Endodermal cell (in vitro differentiated cells): ENCODE measurements at regions not wholly inside any gene's neighbourhood (a gene's known extent, or its start where the extent isn't known, plus 50 kb on each side); places are given as distances from the start of the nearest gene placed in this dataset.

Experiments
- DNase-seq: peaks from one replicate; pipeline ENCODE4 v3.0.0-alpha.2; 2017
- H3K27ac ChIP-seq: 2 replicates; pipeline ENCODE4 v1.5.1; 2013; ENCODE audit warnings: mild to moderate bottlenecking, low read depth, low read length, moderate library complexity
- H3K27me3 ChIP-seq: 2 replicates; pipeline ENCODE4 v1.6.1; 2013; ENCODE audit warnings: mild to moderate bottlenecking, low read length, moderate library complexity; ENCODE audit not compliant: insufficient read depth, control insufficient read depth, poor library complexity, severe bottlenecking
- H3K36me3 ChIP-seq: 2 replicates; pipeline ENCODE4 v1.7.0; 2013; ENCODE audit warnings: mild to moderate bottlenecking, low read length, moderate library complexity; ENCODE audit not compliant: control insufficient read depth, insufficient read depth
- H3K4me1 ChIP-seq: one replicate; pipeline ENCODE4 v1.7.0; 2013; ENCODE audit warnings: low read length; ENCODE audit not compliant: control insufficient read depth, insufficient read depth
- H3K4me3 ChIP-seq: 2 replicates; pipeline ENCODE4 v1.5.1; 2013; ENCODE audit warnings: mild to moderate bottlenecking, low read length, moderate library complexity
- H3K9ac ChIP-seq: 2 replicates; pipeline ENCODE4 v1.6.1; 2013; ENCODE audit warnings: mild to moderate bottlenecking, low read length, moderate library complexity; ENCODE audit not compliant: poor library complexity, severe bottlenecking; ENCODE audit errors: extremely low read depth
- H3K9me3 ChIP-seq: 2 replicates; pipeline ENCODE4 v1.6.1; 2013; ENCODE audit warnings: mild to moderate bottlenecking, low read length, moderate library complexity; ENCODE audit not compliant: control insufficient read depth
- H3K27ac Mint-ChIP-seq: 2 replicates; pipeline ENCODE4 v1.8.0; 2020; ENCODE audit warnings: mixed read lengths
- H3K27me3 Mint-ChIP-seq: 2 replicates; pipeline ENCODE4 v1.8.0; 2021; ENCODE audit warnings: mild to moderate bottlenecking, mixed read lengths; ENCODE audit not compliant: insufficient read depth
- H3K36me3 Mint-ChIP-seq: 2 replicates; pipeline ENCODE4 v1.8.0; 2020; ENCODE audit warnings: low read depth, mixed read lengths
- H3K4me1 Mint-ChIP-seq: 2 replicates; pipeline ENCODE4 v1.8.0; 2020; ENCODE audit warnings: mixed read lengths
- H3K4me3 Mint-ChIP-seq: 2 replicates; pipeline ENCODE4 v1.8.0; 2020; ENCODE audit warnings: mild to moderate bottlenecking, moderate library complexity, mixed read lengths
- H3K9me3 Mint-ChIP-seq: 2 replicates; pipeline ENCODE4 v1.8.0; 2020; ENCODE audit warnings: mild to moderate bottlenecking, mixed read lengths
- WGBS, 2 experiments: methylation state at CpG; one replicate each; pipeline versions ENCODE4 v1.1.5 to v1.1.7; 2013; ENCODE audit warnings: missing lambda C conversion rate in 2 of 2, mixed read lengths in 1 of 2; ENCODE audit not compliant: insufficient coverage in 1 of 2, insufficient read length in 1 of 2; 5-methylcytosine and 5-hydroxymethylcytosine counted together
- TF ChIP-seq, protein P1 (sequence below): fragments of 200-600 bp; sonication (generic); conservative IDR thresholded peaks from 2 replicates; pipeline ENCODE4 v1.5.0; 2021; ENCODE audit warnings: antibody characterized with exemption, mild to moderate bottlenecking

DNA sequence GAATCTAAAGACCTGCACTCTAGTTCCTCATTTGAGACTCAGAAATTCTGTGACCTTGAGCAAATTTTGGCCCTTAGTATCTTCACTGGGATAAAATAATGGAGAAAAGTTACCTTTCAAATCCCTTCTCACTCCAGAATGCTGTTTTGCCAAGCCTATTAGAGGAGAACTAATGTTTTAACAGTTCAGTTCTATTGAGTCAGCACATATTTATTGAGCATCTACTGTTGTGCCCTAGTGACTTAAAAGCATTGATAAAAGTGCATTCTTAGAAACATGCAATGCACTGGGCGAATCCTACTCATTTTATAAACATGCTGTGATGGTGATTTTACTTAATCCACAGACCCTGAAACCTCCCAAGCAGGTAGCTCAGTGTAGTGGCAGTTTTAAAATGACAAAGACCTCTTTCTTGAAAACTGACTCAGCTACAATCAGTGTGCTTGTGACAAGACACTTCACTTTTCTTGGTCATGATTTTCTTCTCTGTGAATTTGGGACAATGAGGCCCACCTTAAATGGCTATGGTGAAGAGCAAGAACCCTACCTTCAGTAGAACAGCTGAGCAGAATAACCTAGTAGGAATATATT is 312.0 kb downstream of the ALDH8A1 start:
- Histone ChIP-seq H3K4me3 (no peak overlapping the region), H3K27me3 (no peaks in the 10 kb centered on the region), H3K36me3 (no peaks in the 10 kb centered on the region), H3K9me3 (no peaks in the 10 kb centered on the region), H3K27ac (no peak overlapping the region), H3K9ac (no peak overlapping the region), H3K4me1 (no peaks in the 10 kb centered on the region)
- Mint-ChIP-seq H3K36me3 (no peaks in the 10 kb centered on the region), H3K27ac (no peak overlapping the region), H3K27me3 (no peaks in the 10 kb centered on the region), H3K9me3 (no peaks in the 10 kb centered on the region), H3K4me3 (no peak overlapping the region), H3K4me1 (no peaks in the 10 kb centered on the region)
- DNase-seq = no peak
- 70 to 80% methylated on average over 1 of the region's 1 CpG for WGBS, 2 experiments
- TF ChIP-seq, protein P1, sequence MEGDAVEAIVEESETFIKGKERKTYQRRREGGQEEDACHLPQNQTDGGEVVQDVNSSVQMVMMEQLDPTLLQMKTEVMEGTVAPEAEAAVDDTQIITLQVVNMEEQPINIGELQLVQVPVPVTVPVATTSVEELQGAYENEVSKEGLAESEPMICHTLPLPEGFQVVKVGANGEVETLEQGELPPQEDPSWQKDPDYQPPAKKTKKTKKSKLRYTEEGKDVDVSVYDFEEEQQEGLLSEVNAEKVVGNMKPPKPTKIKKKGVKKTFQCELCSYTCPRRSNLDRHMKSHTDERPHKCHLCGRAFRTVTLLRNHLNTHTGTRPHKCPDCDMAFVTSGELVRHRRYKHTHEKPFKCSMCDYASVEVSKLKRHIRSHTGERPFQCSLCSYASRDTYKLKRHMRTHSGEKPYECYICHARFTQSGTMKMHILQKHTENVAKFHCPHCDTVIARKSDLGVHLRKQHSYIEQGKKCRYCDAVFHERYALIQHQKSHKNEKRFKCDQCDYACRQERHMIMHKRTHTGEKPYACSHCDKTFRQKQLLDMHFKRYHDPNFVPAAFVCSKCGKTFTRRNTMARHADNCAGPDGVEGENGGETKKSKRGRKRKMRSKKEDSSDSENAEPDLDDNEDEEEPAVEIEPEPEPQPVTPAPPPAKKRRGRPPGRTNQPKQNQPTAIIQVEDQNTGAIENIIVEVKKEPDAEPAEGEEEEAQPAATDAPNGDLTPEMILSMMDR = no peak

DNA sequence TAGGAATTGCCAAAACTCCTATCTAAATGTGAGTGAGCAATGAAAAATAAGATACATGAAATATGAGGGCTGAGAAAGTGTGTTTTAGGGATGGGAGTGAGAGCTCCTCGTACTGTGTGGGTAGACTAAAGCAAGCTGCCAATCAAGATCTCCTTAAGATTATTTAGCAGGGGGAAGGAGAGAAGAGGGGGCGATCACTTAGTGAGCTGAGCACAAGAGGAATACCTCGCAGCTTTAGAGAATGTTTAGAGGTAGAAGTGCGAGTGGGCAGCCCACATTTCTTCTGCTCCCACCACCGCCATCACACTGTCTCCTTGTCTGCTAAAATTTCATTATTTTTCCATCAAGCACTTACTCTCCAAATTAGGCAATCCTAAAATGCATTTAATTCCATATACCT is 312.6 kb downstream of the ALDH8A1 start:
- TF ChIP-seq, protein P1 = no peak
- no peaks in the 10 kb centered on the region for H3K27me3 Mint-ChIP-seq

DNA sequence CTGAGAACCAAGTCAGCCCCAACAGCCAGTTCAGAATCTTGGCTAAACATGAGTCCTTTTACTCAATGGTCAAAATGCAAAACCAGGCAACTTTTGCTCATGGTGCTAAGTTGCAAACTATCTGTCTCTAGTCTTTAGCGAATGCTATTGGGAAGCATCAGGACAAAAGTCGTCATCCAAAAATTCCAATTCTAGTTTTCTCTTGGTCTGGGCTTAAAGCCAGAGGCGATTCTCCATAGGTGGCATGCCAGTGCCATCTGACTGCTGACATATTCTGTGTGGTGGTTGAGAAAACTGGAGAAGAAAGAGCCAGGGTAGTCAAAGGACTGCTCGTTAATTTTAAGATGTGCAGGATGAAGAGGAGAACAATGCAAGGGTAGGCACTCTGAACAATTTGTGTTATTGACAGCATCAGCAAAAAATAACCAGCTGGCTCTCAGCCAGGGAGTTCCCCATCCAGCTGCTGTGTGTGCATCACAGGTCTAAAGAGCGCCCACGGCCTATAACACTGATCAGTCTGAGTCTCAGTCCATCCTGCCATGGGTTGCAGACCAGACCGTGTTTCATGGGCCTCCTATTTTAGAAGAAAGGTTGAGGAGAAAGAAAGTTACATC is 313.6 kb downstream of the ALDH8A1 start:
- 92 to 100% methylated on average over 4 to 7 of the region's 7 CpGs for WGBS, 2 experiments
- DNase-seq = no peak
- Mint-ChIP-seq H3K27ac (no peak overlapping the region), H3K4me1 (no peaks in the 10 kb centered on the region), H3K4me3 (no peak overlapping the region), H3K9me3 (no peaks in the 10 kb centered on the region), H3K27me3 (no peaks in the 10 kb centered on the region), H3K36me3 (no peaks in the 10 kb centered on the region)
- no peaks in the 10 kb centered on the region for H3K9me3 ChIP-seq
- H3K4me3 ChIP-seq = no peak overlapping the region
- H3K9ac ChIP-seq = no peak overlapping the region
- H3K36me3 ChIP-seq = no peaks in the 10 kb centered on the region
- no peaks in the 10 kb centered on the region for H3K4me1 ChIP-seq
- TF ChIP-seq, protein P1 = no peak
- H3K27ac ChIP-seq = no peak overlapping the region
- no peaks in the 10 kb centered on the region for H3K27me3 ChIP-seq

More for the DNA sequence above, 312.6 kb downstream of the ALDH8A1 start:
- Histone ChIP-seq H3K27me3 (no peaks in the 10 kb centered on the region), H3K27ac (no peak overlapping the region), H3K36me3 (no peaks in the 10 kb centered on the region), H3K4me1 (no peaks in the 10 kb centered on the region), H3K4me3 (no peak overlapping the region), H3K9ac (no peak overlapping the region), H3K9me3 (no peaks in the 10 kb centered on the region)
- H3K9me3 Mint-ChIP-seq = no peaks in the 10 kb centered on the region
- H3K4me3 Mint-ChIP-seq = no peak overlapping the region
- no peak overlapping the region for H3K27ac Mint-ChIP-seq
- no peak for DNase-seq
- no peaks in the 10 kb centered on the region for H3K4me1 Mint-ChIP-seq
- WGBS, 2 experiments = 92 to 100% methylated on average over 1 to 5 of the region's 5 CpGs
- no peaks in the 10 kb centered on the region for H3K36me3 Mint-ChIP-seq
